Globus pallidus (tissue), 1 donor: ENCODE measurements at regions not wholly inside any gene's neighbourhood (a gene's known extent, or its start where the extent isn't known, plus 50 kb on each side); places are given as distances from the start of the nearest gene placed in this dataset.

Experiments
- DNase-seq: peaks from one replicate; pipeline ENCODE4 v3.0.0-alpha.2; 2015; ENCODE audit warnings: low spot score

- DNase-seq = no peak
Measured at GRCh38 chr2:157150747-157151146, 106.8 kb upstream of the GALNT5 start.

GRCh38 chr2:157152362-157152761 is 105.1 kb upstream of the GALNT5 start:
- DNase-seq = no peak

- no peak for DNase-seq
Measured at GRCh38 chr2:157155992-157156391, 101.5 kb upstream of the GALNT5 start.

- no peak for DNase-seq
Measured at GRCh38 chr2:157158111-157158510, 99.4 kb upstream of the GALNT5 start.

- no peak for DNase-seq
Measured at GRCh38 chr2:157159221-157159934, 98.1 kb upstream of the GALNT5 start.

- no peak for DNase-seq
Measured at GRCh38 chr2:157160111-157160510, 97.4 kb upstream of the GALNT5 start.

- DNase-seq = no peak
Measured at GRCh38 chr2:157164370-157164769, 93.1 kb upstream of the GALNT5 start.

- DNase-seq = no peak
Measured at GRCh38 chr2:157164891-157165290, 92.6 kb upstream of the GALNT5 start.

GRCh38 chr2:157168501-157168900 is 89.0 kb upstream of the GALNT5 start:
- no peak for DNase-seq

GRCh38 chr2:157169889-157170288 is 87.6 kb upstream of the GALNT5 start:
- no peak for DNase-seq

- DNase-seq = no peak
Measured at GRCh38 chr2:157170299-157170698, 87.2 kb upstream of the GALNT5 start.

GRCh38 chr2:157172239-157172638 is 85.3 kb upstream of the GALNT5 start:
- no peak for DNase-seq

GRCh38 chr2:157172866-157173578 is 84.5 kb upstream of the GALNT5 start:
- DNase-seq = no peak

- DNase-seq = no peak
Measured at GRCh38 chr2:157173740-157174184, 83.7 kb upstream of the GALNT5 start.

GRCh38 chr2:157174321-157174720 is 83.2 kb upstream of the GALNT5 start:
- no peak for DNase-seq

GRCh38 chr2:157176602-157177001 is 80.9 kb upstream of the GALNT5 start:
- DNase-seq = no peak

- DNase-seq = no peak
Measured at GRCh38 chr2:157178874-157179273, 78.6 kb upstream of the GALNT5 start.

- DNase-seq = no peak
Measured at GRCh38 chr2:157179324-157180105, 78.0 kb upstream of the GALNT5 start.

- no peak for DNase-seq
Measured at GRCh38 chr2:157180359-157180758, 77.1 kb upstream of the GALNT5 start.

- no peak for DNase-seq
Measured at GRCh38 chr2:157181234-157181633, 76.3 kb upstream of the GALNT5 start.

GRCh38 chr2:157182204-157182709 is 75.2 kb upstream of the GALNT5 start:
- no peak for DNase-seq

- no peak for DNase-seq
Measured at GRCh38 chr2:157182834-157183396, 74.6 kb upstream of the GALNT5 start.
